OCI-LY3 (cell line): ENCODE measurements at regions not wholly inside any gene's neighbourhood (a gene's known extent, or its start where the extent isn't known, plus 50 kb on each side); places are given as distances from the start of the nearest gene placed in this dataset.

Source experiments
- H2AFZ ChIP-seq: fragments of 200-600, 300-600 bp; shearing (Covaris generic); 2 replicates; pipeline ENCODE4 v1.6.0; 2014; ENCODE audit warnings: antibody characterized with exemption, low read depth, low read length
- H3K27ac ChIP-seq: fragments of 200-600, 300-600 bp; sonication (generic); 2 replicates; pipeline ENCODE4 v1.5.1; 2014; ENCODE audit warnings: mild to moderate bottlenecking, low read length, moderate library complexity, mixed read lengths
- H3K27me3 ChIP-seq: fragments of 200-600, 300-600 bp; sonication (generic); 2 replicates; pipeline ENCODE4 v1.6.1; 2014; ENCODE audit warnings: low read depth, low read length, mixed read lengths
- H3K36me3 ChIP-seq: fragments of 200-600, 300-600 bp; sonication (generic); replicated peaks from 2 replicates; pipeline ENCODE3; 2014; ENCODE audit warnings: low read depth, low read length, mixed read lengths
- H3K4me1 ChIP-seq: fragments of 300-600, 200-600 bp; sonication (generic); 2 replicates; pipeline ENCODE4 v1.6.1; 2014; ENCODE audit warnings: low read length, mixed read lengths
- H3K4me2 ChIP-seq: fragments of 200-600, 300-600 bp; sonication (generic); 2 replicates; pipeline ENCODE4 v1.6.1; 2014; ENCODE audit warnings: low read length, mixed read lengths
- H3K4me3 ChIP-seq: fragments of 300-600, 200-600 bp; sonication (generic); 2 replicates; pipeline ENCODE4 v1.5.1; 2014; ENCODE audit warnings: antibody characterized with exemption, mild to moderate bottlenecking, low read length, moderate library complexity
- H3K79me2 ChIP-seq: fragments of 300-600, 200-600 bp; shearing (Covaris generic); 2 replicates; pipeline ENCODE4 v1.6.1; 2014; ENCODE audit warnings: mild to moderate bottlenecking, low read length, mixed read lengths
- H3K9ac ChIP-seq: fragments of 300-600, 200-600 bp; shearing (Covaris generic); 2 replicates; pipeline ENCODE4 v1.6.0; 2014; ENCODE audit warnings: mild to moderate bottlenecking, low read length, moderate library complexity
- H3K9me3 ChIP-seq: fragments of 200-600, 300-600 bp; shearing (Covaris generic); 2 replicates; pipeline ENCODE4 v1.6.1; 2014; ENCODE audit warnings: low read length, mixed read lengths; ENCODE audit not compliant: insufficient read depth
- H4K20me1 ChIP-seq: fragments of 200-600, 300-600 bp; sonication (generic); 2 replicates; pipeline ENCODE4 v1.6.1; 2016; ENCODE audit warnings: low read length, mixed read lengths; ENCODE audit not compliant: insufficient read depth
- CTCF ChIP-seq: fragments of 200-600, 300-600 bp; sonication (generic); IDR thresholded peaks from 2 replicates; pipeline ENCODE4 v1.5.1; 2014; ENCODE audit warnings: antibody characterized with exemption, low read length, low read depth
- EZH2phosphoT487 ChIP-seq: fragments of 200-600 bp; shearing (Covaris generic); IDR thresholded peaks from 2 replicates; pipeline ENCODE4 v1.6.1; 2018; ENCODE audit warnings: antibody characterized with exemption, mixed run types, low read depth

GRCh38 chr20:60649541-60649940, 602.5 kb upstream of the CDH4 start:
- H3K9ac ChIP-seq: no peak overlapping the region
- no peaks in the 10 kb centered on the region for H3K9me3 ChIP-seq
- H3K36me3 ChIP-seq: no peaks in the 10 kb centered on the region
- no peak overlapping the region for H3K4me2 ChIP-seq
- H2AFZ ChIP-seq: no peak overlapping the region
- no peaks in the 10 kb centered on the region for H3K79me2 ChIP-seq
- no peak for TF ChIP-seq EZH2phosphoT487
- no peak for TF ChIP-seq CTCF
- H3K4me1 ChIP-seq: no peaks in the 10 kb centered on the region
- no peaks in the 10 kb centered on the region for H3K27me3 ChIP-seq
- H3K27ac ChIP-seq: no peak overlapping the region
- no peaks in the 10 kb centered on the region for H4K20me1 ChIP-seq
- H3K4me3 ChIP-seq: no peak overlapping the region

GRCh38 chr20:60650087-60650486, 602.0 kb upstream of the CDH4 start:
- H3K4me1 ChIP-seq: no peaks in the 10 kb centered on the region
- H2AFZ ChIP-seq: no peak overlapping the region
- no peaks in the 10 kb centered on the region for H3K9me3 ChIP-seq
- no peaks in the 10 kb centered on the region for H4K20me1 ChIP-seq
- TF ChIP-seq EZH2phosphoT487 (no peak), CTCF (no peak)
- H3K4me3 ChIP-seq: no peak overlapping the region
- H3K36me3 ChIP-seq: no peaks in the 10 kb centered on the region
- no peaks in the 10 kb centered on the region for H3K27me3 ChIP-seq
- H3K4me2 ChIP-seq: no peak overlapping the region
- no peaks in the 10 kb centered on the region for H3K79me2 ChIP-seq
- H3K27ac ChIP-seq: no peak overlapping the region
- no peak overlapping the region for H3K9ac ChIP-seq

GRCh38 chr20:60652046-60652445, 600.0 kb upstream of the CDH4 start:
- Histone ChIP-seq H3K27ac (no peak overlapping the region), H2AFZ (no peak overlapping the region), H3K4me2 (no peak overlapping the region), H3K79me2 (no peaks in the 10 kb centered on the region), H3K36me3 (no peaks in the 10 kb centered on the region), H3K4me1 (no peaks in the 10 kb centered on the region), H3K27me3 (no peaks in the 10 kb centered on the region), H3K4me3 (no peak overlapping the region), H4K20me1 (no peaks in the 10 kb centered on the region), H3K9ac (no peak overlapping the region), H3K9me3 (no peaks in the 10 kb centered on the region)
- TF ChIP-seq CTCF (no peak), EZH2phosphoT487 (no peak)

- no peaks in the 10 kb centered on the region for H3K27me3 ChIP-seq
- H3K9ac ChIP-seq: no peak overlapping the region
- H3K4me2 ChIP-seq: no peak overlapping the region
- H3K79me2 ChIP-seq: no peaks in the 10 kb centered on the region
- no peaks in the 10 kb centered on the region for H3K4me1 ChIP-seq
- H3K27ac ChIP-seq: no peak overlapping the region
- H3K36me3 ChIP-seq: no peaks in the 10 kb centered on the region
- no peak overlapping the region for H3K4me3 ChIP-seq
- no peak overlapping the region for H2AFZ ChIP-seq
- TF ChIP-seq CTCF (no peak), EZH2phosphoT487 (no peak)
- no peaks in the 10 kb centered on the region for H3K9me3 ChIP-seq
- H4K20me1 ChIP-seq: no peaks in the 10 kb centered on the region
Observed at GRCh38 chr20:60652615-60653014, 599.4 kb upstream of the CDH4 start.
